NCI-H187 (cell line): ENCODE measurements at regions not wholly inside any gene's neighbourhood (a gene's known extent, or its start where the extent isn't known, plus 50 kb on each side); places are given as distances from the start of the nearest gene placed in this dataset.

Experiments used
- DNase-seq, 2 experiments: peaks; one replicate each; lab custom pipeline; 2025; lab: John Stamatoyannopoulos, UW

DNA sequence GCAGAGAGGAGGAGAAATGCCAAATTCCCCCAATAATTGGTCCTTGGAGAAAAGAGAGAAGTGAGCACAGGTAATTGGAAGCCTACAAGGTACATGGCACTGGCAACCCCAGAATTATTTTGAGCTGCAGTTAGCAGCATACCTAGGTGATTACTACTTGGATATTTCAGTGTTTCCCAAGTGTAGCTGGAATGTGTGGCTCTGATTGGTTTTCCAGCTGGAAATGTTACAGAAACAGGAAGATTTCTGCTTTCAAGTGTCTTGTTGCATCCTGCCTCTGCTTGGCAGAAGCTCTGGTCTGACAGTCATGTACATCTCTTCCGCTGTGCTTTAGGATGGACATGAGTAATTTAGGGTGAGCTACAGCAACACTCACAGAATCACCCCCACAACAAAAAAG, 262.1 kb downstream of the ENC1 start:
- DNase-seq, result no peak

- no peak for DNase-seq
Observed at GRCh38 chr5:74376187-74376586, 264.3 kb downstream of the ENC1 start.

DNA sequence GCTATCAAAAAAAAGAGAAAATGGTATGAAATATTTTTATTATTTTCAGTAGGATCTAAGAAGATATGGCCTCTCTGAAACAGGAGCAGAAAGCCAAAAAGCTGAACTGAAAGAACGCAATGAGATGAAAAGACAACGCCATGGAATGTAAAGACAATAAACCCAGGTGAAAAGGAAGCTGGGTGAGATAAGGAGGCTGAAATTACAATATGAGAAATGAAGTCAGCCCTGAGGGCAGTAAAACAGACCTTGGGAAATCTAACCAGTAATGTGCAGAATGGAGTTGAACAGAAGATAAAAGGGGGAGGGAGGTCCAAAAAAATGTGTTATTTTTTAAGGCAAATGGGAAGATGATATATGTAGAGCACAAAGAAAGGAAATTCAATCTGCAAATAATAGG, 265.3 kb downstream of the ENC1 start:
- DNase-seq, result no peak

DNA sequence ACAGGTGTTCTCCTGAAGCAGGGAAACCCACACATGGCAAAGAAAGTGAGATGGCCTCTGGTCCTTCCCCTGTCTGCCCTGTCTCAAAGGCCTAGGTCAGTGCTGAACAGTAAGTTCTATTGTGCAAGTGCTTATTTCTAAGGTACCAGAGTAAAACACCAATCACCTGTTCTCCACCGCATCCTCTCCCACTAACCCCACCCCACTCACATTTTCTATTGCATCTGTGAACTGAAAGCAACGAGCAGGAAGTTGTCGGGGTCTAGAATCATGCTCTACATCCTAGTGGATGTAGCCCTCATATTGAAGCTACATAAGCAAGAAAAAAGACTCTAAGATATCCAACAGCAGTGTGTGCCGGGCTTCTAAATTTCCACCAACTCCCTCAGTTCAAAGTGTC, 265.9 kb downstream of the ENC1 start:
- no peak for DNase-seq

- DNase-seq, result peak; percentile 27 to 62
Observed at GRCh38 chr5:74373076-74373475, 267.5 kb downstream of the ENC1 start.

DNA sequence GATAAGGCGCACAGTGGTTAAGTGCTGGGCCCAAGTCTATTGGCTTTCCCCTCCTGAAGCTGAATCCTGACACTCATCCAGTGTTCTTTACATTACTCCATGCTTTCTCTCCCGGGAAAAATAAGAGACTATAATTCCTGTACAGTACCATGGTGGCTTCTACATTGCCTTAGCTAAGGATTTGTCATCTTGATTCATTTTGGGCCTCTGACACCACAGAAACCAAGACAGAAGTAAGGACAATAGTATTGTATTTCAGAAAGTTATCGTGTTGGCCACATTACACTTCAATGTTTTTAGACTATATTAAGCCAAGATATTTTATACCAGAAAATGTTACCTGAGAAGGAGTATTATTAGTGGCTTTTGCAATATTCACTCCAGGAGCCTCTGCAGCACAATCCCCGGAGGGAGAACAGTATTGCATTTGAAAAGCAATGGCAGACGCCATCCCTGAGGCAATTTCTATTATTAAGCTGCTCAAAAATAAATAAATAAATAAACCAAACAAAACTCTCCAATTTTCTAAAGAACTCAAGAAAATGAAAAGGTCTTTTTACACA, 267.9 kb downstream of the ENC1 start:
- no peak for DNase-seq

DNA sequence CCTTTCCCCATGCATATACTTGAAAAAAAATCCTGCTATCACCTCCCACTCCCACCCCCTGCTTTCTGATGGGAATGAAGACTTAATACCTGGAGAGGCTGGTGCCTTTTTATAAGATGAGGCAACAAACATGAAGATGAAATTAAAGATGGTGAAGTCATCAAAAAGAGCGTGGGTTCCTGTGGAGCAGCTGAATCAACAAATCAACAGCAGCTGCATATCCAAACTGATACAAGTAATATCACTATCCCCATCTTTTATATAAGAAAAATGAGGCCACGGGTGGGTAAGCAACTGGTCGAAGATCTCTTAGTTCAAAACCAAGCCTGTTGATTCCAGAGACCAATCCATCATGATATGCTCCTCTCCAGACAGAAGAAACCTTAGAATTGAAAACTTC, 268.5 kb downstream of the ENC1 start:
- no peak for DNase-seq

GRCh38 chr5:74371621-74372020, 268.9 kb downstream of the ENC1 start:
- no peak for DNase-seq

- no peak for DNase-seq
Observed at GRCh38 chr5:74370168-74370567, 270.4 kb downstream of the ENC1 start.

DNA sequence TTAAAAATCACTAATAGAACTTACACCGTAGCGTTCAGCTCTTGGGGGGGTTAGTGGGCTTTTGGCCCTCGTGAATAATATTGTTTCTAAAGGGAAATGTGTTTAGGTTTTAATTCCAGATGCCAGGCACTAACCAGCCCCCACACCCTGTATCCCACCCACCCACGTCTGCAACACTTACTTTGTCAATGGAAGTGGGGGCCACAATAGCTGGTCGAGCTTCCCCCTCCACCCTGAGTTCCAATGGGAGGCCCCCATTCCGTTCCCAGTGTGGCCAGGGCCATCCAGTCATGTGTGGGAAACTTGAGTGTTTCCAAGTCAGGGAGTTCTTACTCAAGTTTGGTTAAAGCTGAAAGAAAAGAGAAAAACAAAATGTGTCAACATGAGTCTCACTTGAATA, 271.4 kb downstream of the ENC1 start:
- no peak for DNase-seq

DNA sequence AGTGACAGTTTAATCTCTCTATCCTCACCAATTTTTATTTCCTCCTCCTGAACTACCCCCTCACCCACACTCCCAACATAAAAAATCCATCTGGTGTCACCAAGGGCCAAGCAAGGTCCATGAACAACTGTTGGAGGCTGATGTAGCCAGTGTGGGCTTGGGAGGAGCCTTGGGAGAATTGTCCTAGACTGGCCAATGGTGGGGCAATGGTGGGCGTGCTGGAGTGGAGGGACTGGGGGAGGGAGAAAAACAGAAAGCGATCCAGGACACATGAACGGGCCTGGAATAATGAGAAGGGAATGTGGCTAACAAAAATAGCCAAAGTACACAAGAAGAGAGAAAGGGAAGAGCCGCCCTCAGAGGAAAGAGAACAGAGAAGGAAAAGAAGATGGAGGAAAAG, 272.6 kb downstream of the ENC1 start:
- DNase-seq, result no peak

DNA sequence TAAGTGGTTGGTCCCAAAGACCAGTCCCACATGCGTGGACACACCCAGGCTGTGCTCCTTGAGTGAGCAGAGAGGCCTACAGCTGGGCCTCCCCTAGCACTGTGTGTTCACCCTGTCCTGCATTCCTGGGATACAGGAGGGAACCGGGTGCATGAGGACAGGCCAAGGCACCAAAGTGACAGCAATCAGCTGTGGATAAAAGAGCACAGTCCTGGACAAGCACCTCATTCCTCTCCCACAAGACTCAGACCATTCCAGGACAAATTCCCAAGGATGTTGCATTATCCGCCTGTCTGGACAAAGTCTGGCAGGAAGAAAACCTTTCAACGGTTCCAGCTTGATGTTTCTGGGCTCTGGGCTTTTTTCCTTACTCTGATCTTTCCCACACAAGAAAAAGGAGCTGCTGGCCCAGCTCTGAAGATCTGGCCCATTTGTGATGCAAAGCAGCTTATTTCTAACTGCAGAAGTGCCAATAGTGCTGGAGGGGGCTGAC, 273.2 kb downstream of the ENC1 start:
- DNase-seq, result no peak

- no peak for DNase-seq
Observed at GRCh38 chr5:74365723-74366122, 274.8 kb downstream of the ENC1 start.

DNA sequence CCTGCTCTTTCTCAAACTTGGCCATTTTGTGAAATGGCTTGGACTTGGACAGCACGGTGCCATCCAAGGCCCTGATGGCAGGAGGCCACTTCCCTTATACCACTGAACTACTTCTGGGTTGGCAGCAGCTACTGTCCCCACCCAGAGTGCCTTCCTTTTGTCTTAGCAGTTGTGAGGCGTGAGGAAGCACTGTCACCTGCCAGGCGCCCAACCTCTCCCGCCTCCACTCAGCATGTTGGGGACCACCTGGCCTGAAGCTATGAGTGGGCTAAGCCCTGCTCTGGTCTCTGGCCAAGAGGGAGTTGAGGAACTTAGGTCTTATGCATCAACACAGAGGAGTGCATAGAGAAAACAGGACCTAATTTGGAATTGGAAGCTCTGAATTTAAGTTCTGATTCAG, 276.0 kb downstream of the ENC1 start:
- DNase-seq, result no peak

DNA sequence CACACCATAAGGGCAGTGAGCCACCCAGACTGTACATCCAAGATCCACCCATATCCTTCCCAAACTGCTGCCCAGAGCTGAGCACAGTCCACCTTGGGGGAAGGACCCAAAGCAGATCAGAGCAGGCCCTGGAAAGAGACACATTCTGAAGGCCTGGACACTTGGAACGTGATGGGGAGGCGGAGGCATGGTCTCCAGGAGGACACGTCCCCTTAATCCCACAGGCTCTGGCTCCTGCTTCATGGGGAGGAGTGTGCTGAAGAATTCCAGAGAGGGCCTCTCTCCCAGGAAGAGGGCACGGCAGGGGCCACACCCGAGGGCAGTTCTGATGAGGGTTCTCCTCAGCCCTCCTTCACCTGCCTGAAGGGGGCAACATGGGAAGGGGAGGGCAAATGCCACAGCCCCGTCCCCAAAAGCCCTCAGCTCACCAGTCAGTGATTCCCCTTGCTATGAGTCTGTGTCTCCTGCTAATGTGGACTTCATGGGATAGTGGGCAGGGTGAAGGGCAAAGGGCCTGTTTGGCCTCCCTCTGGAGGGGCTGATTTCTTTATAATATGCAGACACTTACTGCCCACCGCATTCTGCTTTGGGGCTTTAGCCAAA, 276.8 kb downstream of the ENC1 start:
- DNase-seq, result no peak

DNA sequence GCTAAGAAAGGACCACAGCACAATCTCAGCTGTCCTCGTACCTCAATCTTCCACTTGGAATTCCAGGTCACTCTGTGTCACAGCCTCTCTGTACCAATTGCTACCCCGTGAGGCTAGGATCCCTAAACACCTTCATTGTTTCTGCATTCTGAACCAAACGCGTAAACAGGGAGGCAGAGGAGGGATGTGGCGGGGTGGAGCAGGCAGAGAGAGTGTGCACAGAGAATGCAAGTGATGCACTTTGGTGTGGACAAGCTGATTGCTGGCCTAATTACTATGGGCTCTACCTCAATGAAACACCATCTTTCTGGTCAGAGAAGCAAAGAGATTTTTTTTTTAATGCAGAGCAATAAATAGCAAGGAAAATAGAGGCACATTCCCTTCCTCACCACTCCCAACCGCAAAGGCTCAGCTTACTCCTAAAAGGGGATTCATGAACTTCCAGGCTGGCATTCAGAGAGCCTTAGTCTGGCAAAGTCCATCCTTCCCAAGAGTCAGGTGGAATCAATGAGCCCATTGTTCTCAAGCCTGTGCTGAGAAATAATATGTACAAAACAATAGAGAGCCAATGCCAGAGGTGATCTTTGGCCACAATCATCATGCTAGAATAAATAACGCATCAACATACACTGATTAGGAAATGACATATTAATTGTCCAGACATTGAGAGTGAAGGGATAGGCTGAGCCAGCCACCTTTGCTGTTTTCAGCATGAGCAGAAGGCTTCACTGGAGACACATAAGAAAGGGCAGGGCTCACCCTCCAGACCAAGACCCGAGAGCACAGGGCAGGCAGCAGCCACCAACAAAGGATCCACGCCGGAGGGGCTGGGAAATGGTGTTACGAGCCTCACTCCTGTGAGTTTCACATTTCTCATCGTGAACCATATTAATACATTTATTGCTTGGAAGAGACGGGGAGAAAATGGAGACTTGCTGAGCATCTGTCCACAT, 278.8 kb downstream of the ENC1 start:
- no peak for DNase-seq

- DNase-seq, result no peak
Observed at GRCh38 chr5:74360535-74361210, 279.9 kb downstream of the ENC1 start.

DNA sequence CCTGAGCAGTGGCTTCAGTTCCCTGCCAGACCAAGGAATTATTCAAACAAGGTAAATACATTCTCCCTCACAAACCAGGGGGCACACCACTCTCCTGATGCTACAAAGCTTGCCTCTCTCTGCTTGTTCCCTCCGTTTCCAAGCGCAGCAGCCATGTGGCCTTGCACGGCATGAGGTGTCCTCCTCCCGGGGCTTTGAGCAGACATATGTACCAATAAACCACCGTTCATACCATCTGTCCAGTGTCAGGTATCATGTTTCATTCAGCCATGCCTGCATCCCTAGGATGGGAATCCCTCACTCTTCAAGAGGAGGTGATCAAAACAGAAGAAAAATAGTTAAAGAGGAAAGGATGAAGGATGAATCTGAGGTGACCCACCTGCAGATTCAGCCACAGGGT, 282.7 kb downstream of the ENC1 start:
- no peak for DNase-seq

- no peak for DNase-seq
Observed at GRCh38 chr5:74356009-74356695, 284.4 kb downstream of the ENC1 start.

GRCh38 chr5:74355041-74355824, 285.3 kb downstream of the ENC1 start:
- no peak for DNase-seq

DNA sequence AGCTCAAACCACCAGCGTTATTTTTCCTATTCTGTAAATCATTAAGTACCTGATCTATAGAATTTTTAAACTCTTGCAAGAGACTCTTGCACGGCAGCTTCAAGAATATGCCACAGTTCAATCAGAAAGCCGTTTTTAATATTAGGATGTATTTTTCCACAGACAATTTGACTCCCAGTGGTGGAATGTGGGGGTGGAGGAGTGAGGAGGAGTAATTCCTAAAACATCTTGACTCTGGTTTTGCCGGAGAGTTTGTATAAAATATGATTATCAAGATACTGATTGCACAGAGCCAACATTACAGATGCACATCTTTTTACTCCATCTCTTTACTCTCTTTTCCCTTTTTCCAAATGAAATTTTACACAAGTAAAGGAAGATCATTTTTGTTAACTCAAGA, 288.3 kb downstream of the ENC1 start:
- no peak for DNase-seq
